IMR-90 (cell line): ENCODE measurements at regions not wholly inside any gene's neighbourhood (a gene's known extent, or its start where the extent isn't known, plus 50 kb on each side); places are given as distances from the start of the nearest gene placed in this dataset.

Experiments
- ATAC-seq: fragments of 200-7000 bp; cut with Tn5 transposase; 2 replicates; pipeline ENCODE4 v1.9.1; 2020; ENCODE audit warnings: low read depth, mild to moderate bottlenecking, moderate library complexity
- BruUV-seq: library from RNA; stranded (reverse); fragments of 400-500 nt; replicated peaks from 2 replicates; lab custom pipeline; 2021; lab: Mats Ljungman, UMichigan
- CTCF ChIA-PET: fragments of 300-600 bp; formaldehyde crosslinking; extraction: SDS; loops from one replicate; lab custom pipeline; 2021; ENCODE audit warnings: antibody characterized with exemption; lab: Yijun Ruan, JAX
- POLR2A ChIA-PET: fragments of 300-600 bp; sonication (Branson Sonifier 250); formaldehyde crosslinking; loops from one replicate; lab custom pipeline; 2022; ENCODE audit warnings: antibody characterized with exemption; ENCODE audit not compliant: unreplicated experiment; lab: Charles Lee
- DNase-seq: peaks from one replicate; pipeline ENCODE4 v3.0.0; 2013
- H2AFZ ChIP-seq: replicated peaks from 2 replicates; pipeline ENCODE3; 2013; ENCODE audit warnings: low read length, mild to moderate bottlenecking; ENCODE audit not compliant: poor library complexity
- H2AK5ac ChIP-seq: 2 replicates; pipeline ENCODE4 v1.6.1; 2013; ENCODE audit warnings: low read depth, low read length, inconsistent platforms
- H2AK9ac ChIP-seq: replicated peaks from 2 replicates; pipeline ENCODE3; 2013; ENCODE audit warnings: mild to moderate bottlenecking, low read depth, low read length, moderate library complexity; ENCODE audit not compliant: poor library complexity
- H2BK120ac ChIP-seq: 2 replicates; pipeline ENCODE4 v1.6.1; 2013; ENCODE audit warnings: low read depth, low read length, inconsistent platforms
- H2BK15ac ChIP-seq: 3 replicates; pipeline ENCODE4 v1.6.1; 2013; ENCODE audit warnings: low read depth, low read length, inconsistent platforms
- H2BK20ac ChIP-seq: 2 replicates; pipeline ENCODE4 v1.6.1; 2013; ENCODE audit warnings: low read depth, mild to moderate bottlenecking, inconsistent platforms, low read length, moderate library complexity
- H2BK5ac ChIP-seq: 2 replicates; pipeline ENCODE4 v1.6.1; 2013; ENCODE audit warnings: mild to moderate bottlenecking, low read depth, low read length, inconsistent platforms; ENCODE audit not compliant: poor library complexity, severe bottlenecking
- H3K14ac ChIP-seq: replicated peaks from 2 replicates; pipeline ENCODE4 v1.6.1; 2013; ENCODE audit warnings: low read depth, low read length, inconsistent platforms
- H3K18ac ChIP-seq: 2 replicates; pipeline ENCODE4 v1.6.1; 2013; ENCODE audit warnings: low read depth, low read length, control low read depth
- H3K23ac ChIP-seq: 2 replicates; pipeline ENCODE4 v1.6.1; 2013; ENCODE audit warnings: low read depth, low read length, inconsistent platforms
- H3K27ac ChIP-seq: 2 replicates; pipeline ENCODE4 v1.5.1; 2013; ENCODE audit warnings: mild to moderate bottlenecking, control low read depth, low read length; ENCODE audit not compliant: insufficient read depth
- H3K27me3 ChIP-seq: 2 replicates; pipeline ENCODE4 v1.6.1; 2013; ENCODE audit warnings: low read length; ENCODE audit not compliant: control insufficient read depth, insufficient read depth
- H3K36me3 ChIP-seq: 2 replicates; pipeline ENCODE4 v1.6.1; 2013; ENCODE audit warnings: low read length, mixed read lengths; ENCODE audit not compliant: control insufficient read depth, insufficient read depth
- H3K4ac ChIP-seq: 2 replicates; pipeline ENCODE4 v1.6.1; 2013; ENCODE audit warnings: low read depth, low read length, inconsistent platforms
- H3K4me1 ChIP-seq: 2 replicates; pipeline ENCODE4 v1.6.1; 2013; ENCODE audit warnings: low read length, mixed read lengths; ENCODE audit not compliant: control insufficient read depth, insufficient read depth
- H3K4me2 ChIP-seq: 2 replicates; pipeline ENCODE4 v1.6.1; 2013; ENCODE audit warnings: low read depth, mild to moderate bottlenecking, control low read depth, low read length, moderate library complexity
- H3K4me3 ChIP-seq: 2 replicates; pipeline ENCODE4 v1.5.1; 2013; ENCODE audit warnings: low read depth, mild to moderate bottlenecking, control low read depth, low read length, moderate library complexity; ENCODE audit not compliant: insufficient read depth
- H3K56ac ChIP-seq: 2 replicates; pipeline ENCODE4 v1.6.1; 2013; ENCODE audit warnings: low read length, inconsistent platforms; ENCODE audit not compliant: insufficient read depth; ENCODE audit errors: extremely low read depth
- H3K79me1 ChIP-seq, 2 experiments: 2 replicates each; pipeline ENCODE4 v1.6.1; 2013; ENCODE audit warnings: low read length in 2 of 2, inconsistent platforms in 1 of 2, low read depth in 1 of 2
- H3K9ac ChIP-seq: 2 replicates; pipeline ENCODE4 v1.6.1; 2013; ENCODE audit warnings: low read depth, low read length, control low read depth
- H3K9me1 ChIP-seq: 2 replicates; pipeline ENCODE4 v1.6.1; 2013; ENCODE audit warnings: low read length, inconsistent platforms; ENCODE audit not compliant: insufficient read depth
- H3K9me3 ChIP-seq: 2 replicates; pipeline ENCODE4 v1.6.1; 2013; ENCODE audit warnings: low read length; ENCODE audit not compliant: control insufficient read depth, insufficient read depth
- H4K20me1 ChIP-seq: 2 replicates; pipeline ENCODE4 v1.6.1; 2013; ENCODE audit warnings: low read length, inconsistent platforms; ENCODE audit not compliant: insufficient read depth
- H4K5ac ChIP-seq: 2 replicates; pipeline ENCODE4 v1.6.1; 2013; ENCODE audit warnings: mild to moderate bottlenecking, low read depth, low read length, control low read depth
- H4K8ac ChIP-seq, 2 experiments: 2 replicates each; pipeline ENCODE4 v1.6.1; 2013; ENCODE audit warnings: low read depth in 2 of 2, low read length in 2 of 2, control low read depth in 1 of 2, inconsistent platforms in 1 of 2
- H4K91ac ChIP-seq: 2 replicates; pipeline ENCODE4 v1.6.1; 2013; ENCODE audit warnings: low read depth, low read length, inconsistent platforms; ENCODE audit not compliant: insufficient read depth
- CEBPB ChIP-seq: IDR thresholded peaks from 2 replicates; pipeline ENCODE4 v1.6.1; 2012; ENCODE audit warnings: low read depth, low read length, improper control_type of control experiment
- MAFK ChIP-seq: IDR thresholded peaks from 2 replicates; pipeline ENCODE4 v1.6.1; 2012; ENCODE audit warnings: low read depth, low read length, improper control_type of control experiment
- MAZ ChIP-seq: IDR thresholded peaks from 2 replicates; pipeline ENCODE4 v1.6.1; 2012; ENCODE audit warnings: low read depth, mild to moderate bottlenecking, low read length, improper control_type of control experiment, moderate library complexity, borderline replicate concordance
- WGBS, 2 experiments: methylation state at CpG; one replicate each; pipeline versions ENCODE4 v1.1.5 to v1.1.7; 2013; ENCODE audit warnings: missing lambda C conversion rate in 2 of 2; ENCODE audit not compliant: insufficient read length in 1 of 2; ENCODE audit errors: extremely low coverage in 2 of 2; 5-methylcytosine and 5-hydroxymethylcytosine counted together
- dilution Hi-C: fragments of 300-500 bp; cut with HindIII; formaldehyde crosslinking; loops from one replicate; pipeline ENCODE4 v1.14.3; 2018; ENCODE audit warnings: low sequenced_read_pairs; ENCODE audit not compliant: unreplicated experiment
- in situ Hi-C: fragments of 300-500 bp; cut with MboI; formaldehyde crosslinking; loops from 3 replicates; pipeline ENCODE4 v1.14.3; 2019; ENCODE audit warnings: low sequenced_read_pairs, inconsistent platforms, mixed read lengths
- intact Hi-C: fragments of 100-400 bp; cut with micrococcal nuclease; formaldehyde crosslinking; loops from 2 replicates; pipeline ENCODE4 v1.10.0; 2022

DNA sequence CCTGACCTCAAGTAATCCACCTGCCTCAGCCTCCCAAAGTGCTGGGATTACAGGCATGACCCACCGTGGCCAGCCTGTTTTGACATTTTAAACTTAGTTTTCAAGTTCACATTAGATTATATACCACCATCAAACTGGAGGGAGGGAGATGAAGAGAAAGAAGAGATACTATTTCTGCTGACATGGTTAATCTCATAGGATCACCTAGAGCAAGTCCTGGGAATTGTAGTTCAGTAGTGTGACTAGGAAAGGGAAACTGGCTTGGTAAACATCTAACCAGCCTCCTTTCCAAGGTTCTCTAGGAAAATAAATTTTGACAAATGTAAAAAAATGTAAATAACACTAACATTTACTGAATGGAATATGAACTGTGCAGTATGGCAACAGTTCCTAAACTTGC, 120.5 kb upstream of the ASCC3 start:
- BruUV-seq = no TSS peak

More for the DNA sequence above, 120.5 kb upstream of the ASCC3 start:
- H4K91ac ChIP-seq = no peak overlapping the region
- no peak overlapping the region for H2BK5ac ChIP-seq
- H4K8ac ChIP-seq = no peak overlapping the region
- WGBS, 2 experiments = no CpG with 5 or more reads among the region's 1 CpG
- no peak overlapping the region for H2BK15ac ChIP-seq
- H3K27me3 ChIP-seq = no peaks in the 10 kb centered on the region
- H2AFZ ChIP-seq = no peak overlapping the region
- POLR2A ChIA-PET = no interaction called here
- H3K9ac ChIP-seq = no peak overlapping the region
- no peak overlapping the region for H3K4me2 ChIP-seq
- no peak for ATAC-seq
- H3K27ac ChIP-seq = no peak overlapping the region
- dilution Hi-C loops = no loop called here
- H3K56ac ChIP-seq = no peak overlapping the region
- H4K20me1 ChIP-seq = no peaks in the 10 kb centered on the region
- H3K23ac ChIP-seq = no peak overlapping the region
- H2AK9ac ChIP-seq = no peak overlapping the region
- no peak overlapping the region for H3K14ac ChIP-seq
- TF ChIP-seq CEBPB = no peak
- no peak for TF ChIP-seq MAZ
- 0 out of 2 replicates have a peak, but pooled peaks have one; percentile 6 for TF ChIP-seq MAFK
- in situ Hi-C loops = no loop called here
- H3K9me3 ChIP-seq = peaks cover 3% of the 10 kb centered on the region
- H3K4me3 ChIP-seq = no peak overlapping the region
- intact Hi-C loops = no loop called here
- H3K18ac ChIP-seq = no peak overlapping the region
- no peaks in the 10 kb centered on the region for H3K9me1 ChIP-seq
- H3K79me1 ChIP-seq = no peaks in the 10 kb centered on the region
- no peak for DNase-seq
- CTCF ChIA-PET = no interaction called here
- H2AK5ac ChIP-seq = no peak overlapping the region
- H2BK120ac ChIP-seq = no peak overlapping the region
- H3K4me1 ChIP-seq = no peaks in the 10 kb centered on the region
- no peak overlapping the region for H3K4ac ChIP-seq
- no peaks in the 10 kb centered on the region for H3K36me3 ChIP-seq
- H4K5ac ChIP-seq = no peak overlapping the region
- no peak overlapping the region for H2BK20ac ChIP-seq
